Myocyte (in vitro differentiated cells): ENCODE measurements at regions not wholly inside any gene's neighbourhood (a gene's known extent, or its start where the extent isn't known, plus 50 kb on each side); places are given as distances from the start of the nearest gene placed in this dataset.

Source experiments
- DNase-seq: peaks from one replicate; pipeline ENCODE4 v3.0.0-alpha.2; 2012; ENCODE audit warnings: low read depth

DNA sequence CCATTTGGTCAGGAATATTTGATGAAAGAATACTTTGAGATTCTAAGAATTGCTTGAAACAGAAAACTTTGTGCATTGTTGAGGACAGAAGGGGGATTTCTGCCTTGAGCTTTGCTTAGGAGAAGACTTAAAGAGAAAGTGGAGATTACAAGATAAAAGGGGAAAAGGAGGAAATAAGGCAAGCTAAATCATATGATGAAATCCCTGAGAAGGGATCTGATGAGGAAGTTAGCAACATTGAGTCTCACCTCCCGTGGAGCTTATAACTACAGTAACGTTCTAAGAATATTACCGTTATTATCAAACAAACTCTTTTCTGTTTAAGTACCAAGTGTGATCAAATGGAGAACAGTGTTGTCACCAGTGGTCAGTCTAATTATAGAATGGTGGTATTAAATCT lies 414.7 kb upstream of the NAALADL2 start:
- peak; percentile 16 for DNase-seq

GRCh38 chr3:174457758-174458157 lies 401.4 kb upstream of the NAALADL2 start:
- no peak for DNase-seq

- no peak for DNase-seq
Measured at GRCh38 chr3:174460831-174461230, 398.3 kb upstream of the NAALADL2 start.

- no peak for DNase-seq
Measured at GRCh38 chr3:174462916-174463315, 396.2 kb upstream of the NAALADL2 start.

DNA sequence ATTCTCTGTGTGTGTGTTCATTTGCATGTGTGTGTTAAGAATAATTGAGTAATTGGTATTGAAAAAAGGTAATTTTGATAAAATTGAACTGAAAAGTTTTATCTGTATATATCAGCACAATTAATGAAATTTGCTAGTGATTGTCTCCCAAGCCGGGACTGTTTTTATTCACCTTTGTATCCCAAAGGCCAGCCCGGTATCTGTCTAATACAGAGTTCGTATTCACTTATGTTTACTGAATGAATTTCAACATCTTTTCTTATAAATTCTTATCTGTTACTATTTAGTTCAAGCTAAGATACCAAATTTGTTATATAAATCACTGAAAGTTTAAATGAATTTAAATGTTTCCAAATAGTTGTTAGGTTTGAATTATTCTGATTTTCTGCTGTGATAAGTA lies 394.0 kb upstream of the NAALADL2 start:
- DNase-seq, result no peak

DNA sequence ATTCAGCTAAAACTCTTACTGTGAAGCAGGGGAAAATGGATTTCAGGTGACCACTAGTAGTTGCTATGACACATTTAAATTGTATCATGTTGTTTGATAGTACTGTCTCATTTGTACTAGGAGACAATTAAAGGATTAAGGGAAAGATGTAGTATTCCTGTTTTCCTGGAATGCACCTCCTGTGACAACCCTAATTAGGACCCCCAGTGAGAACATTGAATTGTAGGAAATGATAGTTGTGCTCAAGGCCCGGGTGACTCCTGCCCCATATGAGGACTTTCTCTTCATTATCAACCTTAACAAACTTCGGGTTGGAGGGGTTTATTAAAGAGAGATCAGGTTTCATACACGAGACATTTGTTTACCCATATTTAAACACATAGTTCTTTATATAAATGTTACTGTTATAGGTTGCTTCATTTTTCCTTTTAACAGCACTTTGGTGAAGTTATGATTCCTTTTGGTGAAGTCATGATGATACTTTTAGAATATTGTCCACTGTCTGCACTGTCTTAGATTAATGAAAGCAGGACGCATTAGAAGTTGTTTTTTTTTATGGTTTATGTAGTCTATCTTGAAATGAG lies 392.6 kb upstream of the NAALADL2 start:
- no peak for DNase-seq

- no peak for DNase-seq
Measured at GRCh38 chr3:174477491-174477890, 381.6 kb upstream of the NAALADL2 start.

- no peak for DNase-seq
Measured at GRCh38 chr3:174480767-174481166, 378.4 kb upstream of the NAALADL2 start.

GRCh38 chr3:174482541-174482940 lies 376.6 kb upstream of the NAALADL2 start:
- DNase-seq, result no peak

DNA sequence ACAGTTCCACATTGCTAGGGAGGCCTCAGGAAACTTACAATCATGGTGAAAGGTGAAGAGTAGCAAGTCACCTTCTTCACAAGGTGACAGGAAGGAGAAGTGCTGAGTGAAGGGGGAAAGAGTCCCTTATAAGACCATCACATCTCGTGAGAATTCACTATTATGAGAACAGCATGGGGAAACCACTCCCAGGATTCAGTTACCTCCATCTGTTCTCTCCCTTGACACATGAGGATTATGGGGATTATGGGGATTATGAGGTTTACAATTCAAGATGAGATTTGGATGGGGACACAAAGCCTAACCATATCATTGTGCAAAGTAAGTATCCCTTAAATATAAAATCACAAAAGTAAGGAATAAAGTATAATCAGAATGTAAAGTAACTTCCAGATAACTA lies 375.9 kb upstream of the NAALADL2 start:
- peak; percentile 71 for DNase-seq

DNA sequence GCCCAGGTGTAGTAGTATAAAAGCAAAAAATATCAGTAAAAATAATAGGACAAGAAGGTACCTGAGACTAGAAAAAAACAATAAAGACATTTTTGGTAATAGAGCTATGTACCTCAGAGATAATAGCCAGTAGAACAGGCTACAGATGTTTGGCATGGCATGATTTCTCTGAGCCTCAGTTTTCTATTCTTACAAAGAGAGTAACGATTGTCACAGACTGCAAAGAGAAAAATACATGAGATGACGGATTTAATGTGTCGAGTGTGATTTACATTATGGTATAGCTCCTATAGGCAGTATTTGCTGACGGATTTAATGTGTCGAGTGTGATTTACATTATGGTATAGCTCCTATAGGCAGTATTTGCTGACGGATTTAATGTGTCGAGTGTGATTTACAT lies 375.3 kb upstream of the NAALADL2 start:
- peak; percentile 3 for DNase-seq

GRCh38 chr3:174488527-174488926 lies 370.6 kb upstream of the NAALADL2 start:
- no peak for DNase-seq

- peak; percentile 13 for DNase-seq
Measured at GRCh38 chr3:174495311-174495710, 363.8 kb upstream of the NAALADL2 start.

- DNase-seq, result peak; percentile 50
Measured at GRCh38 chr3:174495928-174496327, 363.2 kb upstream of the NAALADL2 start.

- DNase-seq, result no peak
Measured at GRCh38 chr3:174498638-174499037, 360.5 kb upstream of the NAALADL2 start.

DNA sequence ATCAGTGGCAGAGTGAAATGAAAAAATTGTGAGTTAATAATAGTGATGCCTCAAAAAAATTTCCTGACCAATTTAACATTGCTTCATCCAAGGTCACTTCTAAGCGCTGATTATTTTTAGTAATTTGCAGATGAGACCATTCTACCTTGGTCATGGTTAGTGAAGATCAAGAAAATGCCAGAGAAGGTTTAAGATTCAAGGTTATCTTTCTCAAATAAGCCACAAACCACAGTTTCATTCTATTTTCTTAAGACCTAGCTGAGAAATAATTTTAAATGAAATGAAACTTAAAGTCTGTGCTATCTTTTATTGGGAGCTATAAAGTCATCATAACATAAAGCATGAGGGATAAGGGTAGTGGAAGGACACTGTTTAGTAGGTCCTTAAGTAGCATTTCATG lies 353.9 kb upstream of the NAALADL2 start:
- DNase-seq, result no peak

DNA sequence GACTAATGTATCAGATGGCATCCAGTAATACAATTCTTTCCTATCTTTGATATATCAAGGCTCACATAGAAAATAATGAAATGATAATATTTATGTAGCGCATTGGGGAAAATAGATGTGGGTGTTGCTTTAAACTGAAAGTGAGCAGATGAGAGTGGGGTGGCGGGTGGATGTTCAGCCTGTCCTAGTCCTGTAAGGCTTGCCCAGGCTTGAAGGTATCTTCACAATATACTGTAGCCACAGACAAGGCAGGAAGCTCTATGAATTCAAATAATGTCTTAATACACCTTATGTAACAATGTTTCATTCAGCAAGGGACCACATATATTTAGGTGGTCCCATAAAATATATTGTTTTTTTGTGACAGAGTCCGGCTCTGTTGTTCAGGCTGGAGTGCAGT lies 334.9 kb upstream of the NAALADL2 start:
- no peak for DNase-seq

- DNase-seq, result no peak
Measured at GRCh38 chr3:174529298-174529697, 329.8 kb upstream of the NAALADL2 start.

- DNase-seq, result no peak
Measured at GRCh38 chr3:174531262-174531982, 327.7 kb upstream of the NAALADL2 start.

DNA sequence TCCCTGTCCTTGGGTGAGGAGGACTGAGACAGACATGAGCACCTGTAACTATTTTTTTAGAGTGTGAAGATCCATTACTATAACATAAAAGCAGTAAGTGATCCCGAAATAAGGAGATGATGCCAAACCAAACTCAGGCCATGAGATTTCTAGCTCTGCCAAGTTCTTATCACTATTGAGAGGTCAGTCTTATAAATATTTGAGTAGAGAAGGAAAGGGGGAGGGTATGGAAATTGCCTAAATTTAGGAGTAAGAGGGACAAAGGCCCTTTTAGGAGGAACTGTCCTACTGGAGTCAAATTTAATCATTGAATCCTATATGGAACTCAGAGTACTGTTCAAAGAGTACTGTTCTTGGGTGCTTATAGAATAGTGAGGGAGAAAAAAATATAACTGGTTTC lies 326.9 kb upstream of the NAALADL2 start:
- DNase-seq, result no peak

DNA sequence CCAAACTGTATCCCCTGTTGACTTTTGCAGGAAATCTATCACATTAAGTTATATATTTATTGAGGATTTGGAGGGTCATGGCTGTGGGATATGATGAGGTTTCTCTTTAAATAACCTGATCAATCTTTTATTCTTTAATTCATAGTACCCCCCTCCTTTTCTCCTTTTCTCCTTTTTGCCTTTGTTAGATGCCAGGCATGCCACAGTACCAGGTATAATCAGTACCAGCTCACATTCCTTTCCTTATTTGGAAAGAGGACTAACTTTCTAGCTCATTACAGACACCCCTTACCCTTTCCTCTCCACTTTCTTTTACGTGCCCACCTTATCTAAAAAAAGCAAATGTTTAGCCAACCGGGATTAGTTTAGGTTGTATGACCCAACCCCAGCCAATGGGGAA lies 326.4 kb upstream of the NAALADL2 start:
- DNase-seq, result no peak

DNA sequence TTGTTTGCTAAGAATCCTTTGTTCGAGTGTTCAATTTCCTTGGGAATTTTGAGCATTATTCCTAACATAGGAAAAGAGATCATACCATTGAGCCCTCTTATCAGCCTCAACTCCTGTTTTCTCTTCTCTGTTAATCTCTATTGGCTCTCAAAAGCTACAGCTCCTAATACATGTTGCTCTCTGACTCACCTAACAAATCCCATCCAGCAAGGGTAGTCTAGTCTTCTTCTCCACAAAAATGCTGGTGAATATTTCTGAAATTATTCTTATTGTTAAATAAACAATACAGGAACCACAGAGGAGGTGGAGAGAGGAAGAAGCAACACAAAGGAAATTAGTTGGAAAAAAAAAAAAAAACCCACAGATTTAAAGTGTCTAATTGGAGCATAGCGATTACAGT lies 325.8 kb upstream of the NAALADL2 start:
- peak; percentile 15 for DNase-seq

DNA sequence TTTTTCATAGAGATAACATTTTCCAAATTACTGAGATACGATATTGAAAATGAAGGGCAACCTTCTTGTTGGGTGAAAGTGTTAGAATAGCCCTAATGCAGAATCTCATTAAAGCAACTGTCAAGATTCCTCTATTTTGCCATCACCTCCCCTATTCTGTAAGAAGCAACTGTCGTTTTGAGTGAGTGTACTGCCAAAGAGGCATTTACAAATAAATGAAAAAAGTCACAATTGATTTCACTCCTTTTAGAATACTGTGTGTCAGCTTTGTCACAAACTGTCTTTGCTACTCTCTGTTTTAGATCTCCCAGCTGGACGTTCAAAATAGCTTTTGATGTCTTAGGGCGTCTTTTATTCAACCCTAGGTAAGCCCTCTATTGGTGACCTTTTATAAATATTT lies 322.8 kb upstream of the NAALADL2 start:
- DNase-seq, result no peak
